CD4-positive, alpha-beta T cell treated with Interleukin-10 for 1 hour (primary cell): ENCODE measurements at regions not wholly inside any gene's neighbourhood (a gene's known extent, or its start where the extent isn't known, plus 50 kb on each side); places are given as distances from the start of the nearest gene placed in this dataset.

Experiments used
- DNase-seq: peaks from one replicate; pipeline ENCODE4 v3.0.0-alpha.2; 2020

GRCh38 chr18:76569644-76570419 lies 74.8 kb upstream of the ZNF516 start:
- DNase-seq: no peak

- no peak for DNase-seq
Measured at GRCh38 chr18:76568731-76569130, 73.7 kb upstream of the ZNF516 start.

- no peak for DNase-seq
Measured at GRCh38 chr18:76567835-76568445, 72.9 kb upstream of the ZNF516 start.

- DNase-seq: no peak
Measured at GRCh38 chr18:76566987-76567386, 71.9 kb upstream of the ZNF516 start.

- no peak for DNase-seq
Measured at GRCh38 chr18:76565238-76566173, 70.5 kb upstream of the ZNF516 start.

- DNase-seq: no peak
Measured at GRCh38 chr18:76564655-76565237, 69.7 kb upstream of the ZNF516 start.

GRCh38 chr18:76564117-76564516 lies 69.1 kb upstream of the ZNF516 start:
- DNase-seq: no peak

GRCh38 chr18:76562286-76563122 lies 67.5 kb upstream of the ZNF516 start:
- no peak for DNase-seq

- no peak for DNase-seq
Measured at GRCh38 chr18:76558881-76559667, 64.0 kb upstream of the ZNF516 start.

- DNase-seq: no peak
Measured at GRCh38 chr18:76557026-76557575, 62.1 kb upstream of the ZNF516 start.

GRCh38 chr18:76554547-76555222 lies 59.6 kb upstream of the ZNF516 start:
- no peak for DNase-seq

- no peak for DNase-seq
Measured at GRCh38 chr18:76553715-76554546, 58.9 kb upstream of the ZNF516 start.

- DNase-seq: no peak
Measured at GRCh38 chr18:76548541-76548940, 53.5 kb upstream of the ZNF516 start.

- DNase-seq: no peak
Measured at GRCh38 chr18:76547296-76547695, 52.3 kb upstream of the ZNF516 start.

GRCh38 chr18:76546436-76546835 lies 51.4 kb upstream of the ZNF516 start:
- no peak for DNase-seq

GRCh38 chr18:76546088-76546435 lies 51.0 kb upstream of the ZNF516 start:
- no peak for DNase-seq

GRCh38 chr18:76545433-76546087 lies 50.5 kb upstream of the ZNF516 start:
- DNase-seq: no peak

GRCh38 chr18:76544511-76545345 lies 49.7 kb upstream of the ZNF516 start:
- DNase-seq: no peak
